OCI-LY1 (cell line): ENCODE measurements at regions not wholly inside any gene's neighbourhood (a gene's known extent, or its start where the extent isn't known, plus 50 kb on each side); places are given as distances from the start of the nearest gene placed in this dataset.

ENCODE experiments used
- H2AFZ ChIP-seq: fragments of 200-600 bp; sonication (generic), shearing (Covaris generic); 2 replicates; pipeline ENCODE4 v1.6.0; 2014; ENCODE audit warnings: antibody characterized with exemption, mild to moderate bottlenecking, low read length
- H3F3A ChIP-seq: fragments of 200-600 bp; sonication (generic), shearing (Covaris generic); 2 replicates; pipeline ENCODE4 v1.6.0; 2014; ENCODE audit warnings: mild to moderate bottlenecking, antibody characterized with exemption, low read length, moderate library complexity; ENCODE audit not compliant: insufficient read depth
- H3K27ac ChIP-seq: fragments of 200-600 bp; sonication (generic); 2 replicates; pipeline ENCODE4 v1.5.1; 2014; ENCODE audit warnings: low read length, mixed run types, mild to moderate bottlenecking, low read depth; ENCODE audit not compliant: poor library complexity, severe bottlenecking
- H3K27me3 ChIP-seq: fragments of 200-600 bp; sonication (generic); 2 replicates; pipeline ENCODE4 v1.6.0; 2014; ENCODE audit warnings: antibody characterized with exemption, mild to moderate bottlenecking, low read length, moderate library complexity; ENCODE audit not compliant: insufficient read depth
- H3K36me3 ChIP-seq: fragments of 200-600 bp; sonication (generic); 2 replicates; pipeline ENCODE4 v1.6.1; 2014; ENCODE audit warnings: mild to moderate bottlenecking, antibody characterized with exemption, low read length, moderate library complexity, mixed read lengths; ENCODE audit not compliant: insufficient read depth
- H3K4me1 ChIP-seq: fragments of 200-600 bp; sonication (generic); 2 replicates; pipeline ENCODE4 v1.5.1; 2014; ENCODE audit warnings: mild to moderate bottlenecking, low read length, moderate library complexity; ENCODE audit not compliant: insufficient read depth, severe bottlenecking
- H3K4me2 ChIP-seq: fragments of 200-600 bp; sonication (generic), shearing (Covaris generic); 2 replicates; pipeline ENCODE4 v1.6.1; 2014; ENCODE audit warnings: low read length
- H3K4me3 ChIP-seq: fragments of 200-600 bp; sonication (generic); 2 replicates; pipeline ENCODE4 v1.5.1; 2014; ENCODE audit warnings: low read length, low read depth, mild to moderate bottlenecking, mixed read lengths; ENCODE audit not compliant: poor library complexity, severe bottlenecking
- H3K79me2 ChIP-seq: fragments of 200-600 bp; shearing (Covaris generic); 2 replicates; pipeline ENCODE4 v1.6.1; 2016; ENCODE audit warnings: mixed run types, low read length, mixed read lengths; ENCODE audit not compliant: insufficient read depth
- H3K9ac ChIP-seq: fragments of 200-600 bp; sonication (generic), shearing (Covaris generic); 2 replicates; pipeline ENCODE4 v1.6.1; 2014; ENCODE audit warnings: mild to moderate bottlenecking, low read length, mixed read lengths
- H3K9me2 ChIP-seq: fragments of 200-600 bp; sonication (generic), shearing (Covaris generic); 2 replicates; pipeline ENCODE4 v1.6.1; 2014; ENCODE audit warnings: low read depth, mild to moderate bottlenecking, low read length, mixed read lengths
- H3K9me3 ChIP-seq: fragments of 200-600 bp; shearing (Covaris generic); 2 replicates; pipeline ENCODE4 v1.6.1; 2014; ENCODE audit warnings: low read length, mixed read lengths
- H4K20me1 ChIP-seq: fragments of 200-600 bp; sonication (generic), shearing (Covaris generic); 2 replicates; pipeline ENCODE4 v1.6.0; 2016; ENCODE audit warnings: mild to moderate bottlenecking, low read length; ENCODE audit not compliant: insufficient read depth
- CTCF ChIP-seq: fragments of 200-600 bp; sonication (generic), shearing (Covaris generic); IDR thresholded peaks from 2 replicates; pipeline ENCODE4 v1.5.1; 2017; ENCODE audit warnings: mild to moderate bottlenecking, antibody characterized with exemption, low read length, moderate library complexity, mixed read lengths
- EZH2 ChIP-seq: fragments of 200-600 bp; sonication (generic), shearing (Covaris generic); IDR thresholded peaks from 2 replicates; pipeline ENCODE4 v1.8.0; 2017; ENCODE audit warnings: borderline replicate concordance, mixed run types, mild to moderate bottlenecking, antibody characterized with exemption, low read length, moderate library complexity, mixed read lengths

GRCh38 chr7:53252539-53252938 lies 217.1 kb downstream of the POM121L12 start:
- no peak overlapping the region for H3K9ac ChIP-seq
- TF ChIP-seq EZH2 = no peak
- TF ChIP-seq CTCF = no peak
- no peaks in the 10 kb centered on the region for H4K20me1 ChIP-seq
- H3K79me2 ChIP-seq = no peaks in the 10 kb centered on the region
- no peak overlapping the region; the same call in 1 of the 2 replicates for H2AFZ ChIP-seq
- no peaks in the 10 kb centered on the region for H3F3A ChIP-seq
- H3K36me3 ChIP-seq = no peaks in the 10 kb centered on the region
- H3K4me1 ChIP-seq = peaks cover 8% of the 10 kb centered on the region
- no peaks in the 10 kb centered on the region for H3K27me3 ChIP-seq
- no peaks in the 10 kb centered on the region for H3K9me2 ChIP-seq
- H3K4me3 ChIP-seq = no peak overlapping the region
- H3K27ac ChIP-seq = no peak overlapping the region
- H3K4me2 ChIP-seq = no peak overlapping the region
- H3K9me3 ChIP-seq = no peaks in the 10 kb centered on the region

- Histone ChIP-seq H3K27ac (peak overlapping the region; percentile 47), H3K9me3 (no peaks in the 10 kb centered on the region), H3K9ac (peak overlapping the region; percentile 44), H3F3A (no peaks in the 10 kb centered on the region), H3K27me3 (no peaks in the 10 kb centered on the region), H3K36me3 (no peaks in the 10 kb centered on the region), H3K4me3 (peak overlapping the region; percentile 47), H2AFZ (peak overlapping the region; percentile 92), H4K20me1 (no peaks in the 10 kb centered on the region), H3K4me2 (peak overlapping the region; percentile 81), H3K9me2 (no peaks in the 10 kb centered on the region), H3K4me1 (peaks cover 46% of the 10 kb centered on the region), H3K79me2 (no peaks in the 10 kb centered on the region)
- TF ChIP-seq EZH2 (no peak), CTCF (no peak)
These were observed 236.6 kb downstream of the POM121L12 start for GRCh38 chr7:53272081-53272480.

GRCh38 chr7:53281312-53281711 lies 245.9 kb downstream of the POM121L12 start:
- no peak for TF ChIP-seq CTCF
- TF ChIP-seq EZH2 = no peak
- Histone ChIP-seq H3K9me2 (no peaks in the 10 kb centered on the region), H4K20me1 (no peaks in the 10 kb centered on the region), H3K4me1 (no peaks in the 10 kb centered on the region), H3K79me2 (no peaks in the 10 kb centered on the region), H3K4me2 (no peak overlapping the region), H3K9me3 (no peaks in the 10 kb centered on the region), H3K4me3 (no peak overlapping the region), H3K27me3 (no peaks in the 10 kb centered on the region), H3K36me3 (no peaks in the 10 kb centered on the region), H2AFZ (no peak overlapping the region), H3K27ac (no peak overlapping the region), H3F3A (no peaks in the 10 kb centered on the region), H3K9ac (no peak overlapping the region)
